ENCODE measurements at regions not wholly inside any gene's neighbourhood (a gene's known extent, or its start where the extent isn't known, plus 50 kb on each side); places are given as distances from the start of the nearest gene placed in this dataset.
"Not testable (repeated sequence)": the region's sequence is repeated elsewhere in the genome, so short reads cannot be mapped to it uniquely, and the experiment has no call there.

DNA sequence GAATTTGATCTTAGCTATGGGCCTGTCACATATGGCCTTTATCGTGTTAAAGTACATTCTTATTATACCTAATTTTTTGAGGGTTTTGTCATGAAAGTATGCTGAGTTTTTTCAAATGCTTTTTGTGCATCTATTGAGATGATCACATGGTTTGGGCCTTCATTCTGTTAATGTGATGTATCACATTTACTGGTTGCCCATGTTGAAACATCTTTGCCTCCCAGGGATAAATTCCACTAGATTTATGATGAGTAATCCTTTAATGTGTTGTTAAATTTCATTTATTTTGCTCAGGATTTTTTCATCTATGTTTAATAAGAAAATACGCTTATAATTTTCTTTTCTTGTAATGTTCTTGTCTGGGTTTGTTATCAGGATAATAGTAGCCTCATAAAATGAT is 442.0 kb downstream of the MDFIC start:
- in situ Hi-C loops (cut with HindIII; ENCODE audit: low sequenced_read_pairs) = no loop called here

DNA sequence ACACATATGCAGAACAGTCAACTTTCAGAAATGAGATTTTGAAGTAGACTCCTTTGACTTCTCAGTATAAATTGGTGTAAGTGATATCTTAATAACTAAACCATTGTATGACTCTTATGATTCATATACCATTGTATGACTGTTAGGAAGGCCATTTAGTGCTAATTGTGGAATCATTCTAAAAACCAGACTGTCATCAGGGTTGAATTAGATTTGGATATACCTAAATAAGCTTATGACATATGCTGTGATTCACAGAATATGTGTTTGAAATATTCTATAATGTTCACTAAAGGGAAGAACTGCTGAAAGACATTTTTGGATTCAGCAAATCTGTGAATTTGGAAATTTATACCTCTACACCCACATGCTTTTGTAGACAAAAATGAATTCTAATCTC is 438.1 kb downstream of the MDFIC start:
- in situ Hi-C loops (cut with HindIII; ENCODE audit: low sequenced_read_pairs) = no loop called here

DNA sequence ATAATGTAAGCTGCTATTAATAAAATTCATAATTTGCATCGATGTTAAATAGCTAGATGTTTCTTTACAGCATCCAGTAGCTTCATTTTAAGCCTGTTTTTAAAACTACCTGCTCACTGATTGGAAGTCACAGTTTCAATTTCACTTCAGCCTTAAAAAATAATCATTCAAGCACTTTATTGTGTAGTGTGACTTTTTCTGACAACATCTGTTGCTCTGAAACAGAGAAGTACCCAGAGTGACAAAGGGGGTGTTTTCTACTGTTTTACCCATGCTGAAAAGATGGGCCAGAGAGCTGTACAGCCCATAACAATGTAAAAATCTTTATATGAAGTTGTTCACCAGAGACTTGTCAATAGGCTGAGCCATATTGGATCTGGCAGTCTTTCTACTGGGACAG is 437.2 kb downstream of the MDFIC start:
- in situ Hi-C loops (cut with HindIII; ENCODE audit: low sequenced_read_pairs) = no loop called here

DNA sequence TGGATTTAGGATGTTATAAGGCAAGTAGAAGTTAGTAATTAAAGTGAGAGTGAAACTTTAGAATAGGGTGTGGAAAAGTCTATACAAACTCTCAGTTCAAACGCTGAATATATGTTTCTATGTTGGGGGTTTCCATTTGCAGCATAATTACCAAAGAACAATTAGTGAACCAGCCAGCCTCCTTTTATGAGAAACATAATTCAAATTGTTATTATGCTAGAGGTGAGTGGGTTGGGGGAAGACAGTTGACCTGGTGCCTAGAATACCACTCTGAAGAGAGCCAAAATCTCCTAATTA is 435.8 kb downstream of the MDFIC start:
- in situ Hi-C loops (cut with HindIII; ENCODE audit: low sequenced_read_pairs) = no loop called here

DNA sequence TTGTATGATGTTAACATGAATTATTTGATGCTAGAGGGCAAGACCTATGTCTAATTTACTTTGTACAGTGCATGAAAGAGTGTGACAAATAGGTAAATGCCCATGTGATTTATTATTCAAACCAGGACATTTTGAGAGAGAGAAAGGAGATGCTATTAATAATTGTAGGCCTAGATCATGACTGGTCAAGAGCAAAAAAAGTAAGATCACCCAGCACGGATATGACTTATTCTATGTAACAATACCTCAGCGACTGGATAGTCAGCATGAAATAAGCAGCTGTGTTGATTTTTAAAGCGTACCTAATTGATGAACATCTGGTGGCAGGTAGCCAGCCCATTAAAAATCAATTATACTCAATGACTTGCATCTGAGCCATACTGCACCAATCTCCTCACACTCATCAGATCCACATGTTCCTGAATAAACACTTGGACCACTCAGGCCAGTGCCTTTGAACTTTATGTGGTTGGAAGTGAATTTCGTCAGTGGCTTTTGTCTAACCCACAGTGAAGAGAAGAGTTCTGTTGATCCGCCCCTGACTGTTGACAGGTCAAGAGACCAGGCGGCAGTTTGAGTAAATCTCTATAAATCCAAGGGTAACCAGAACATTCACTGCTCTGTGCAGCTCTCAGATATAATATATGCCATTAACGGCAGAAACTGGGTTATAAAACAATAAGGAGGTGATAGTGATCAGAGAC is 435.3 kb downstream of the MDFIC start:
- in situ Hi-C loops (cut with HindIII; ENCODE audit: low sequenced_read_pairs) = no loop called here

DNA sequence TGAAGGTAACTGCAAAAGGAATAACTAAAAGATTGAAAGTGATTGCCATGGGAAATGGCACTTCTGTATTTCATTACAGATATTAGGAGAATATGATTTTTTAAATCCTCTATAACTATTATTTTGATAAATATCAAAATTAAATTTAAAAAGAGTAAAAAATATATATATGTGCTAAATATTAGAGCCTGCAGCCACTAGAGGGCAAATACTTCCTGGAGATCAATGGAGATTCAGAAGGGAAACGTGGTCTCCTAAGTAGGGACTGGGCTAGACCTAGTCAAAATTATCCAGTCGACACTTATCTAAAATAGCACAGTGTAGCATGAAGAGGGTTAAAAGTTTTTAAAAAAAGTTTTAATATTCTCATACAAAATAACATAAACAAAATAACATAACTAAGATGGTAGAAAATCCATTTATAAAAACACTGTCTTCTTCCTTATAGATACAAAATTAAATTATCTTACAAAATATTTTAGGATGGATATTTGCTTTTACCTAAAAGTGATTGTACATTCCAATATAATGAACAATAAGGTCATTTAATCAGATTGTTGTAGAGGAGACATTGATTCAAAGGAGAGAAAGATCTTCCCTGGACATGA is 434.3 kb downstream of the MDFIC start:
- in situ Hi-C loops (cut with HindIII; ENCODE audit: low sequenced_read_pairs) = no loop called here

DNA sequence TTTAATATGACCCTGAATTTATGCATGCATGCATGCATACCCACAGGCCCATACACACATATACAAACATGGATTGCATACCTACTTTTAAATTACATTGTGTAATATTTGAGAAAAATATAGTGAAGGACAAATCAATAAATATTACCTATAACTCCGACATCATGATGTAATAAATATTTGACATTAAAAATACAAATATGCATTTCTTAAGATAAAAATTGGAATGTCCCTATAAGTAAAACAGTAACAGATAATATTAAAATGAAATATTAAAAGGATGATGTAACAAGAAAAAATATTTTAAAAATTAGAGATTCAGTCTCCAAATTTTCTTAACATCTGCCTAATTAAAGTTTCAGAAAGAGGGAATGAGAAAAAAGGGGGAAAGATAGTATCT is 433.0 kb downstream of the MDFIC start:
- in situ Hi-C loops (cut with HindIII; ENCODE audit: low sequenced_read_pairs) = no loop called here

DNA sequence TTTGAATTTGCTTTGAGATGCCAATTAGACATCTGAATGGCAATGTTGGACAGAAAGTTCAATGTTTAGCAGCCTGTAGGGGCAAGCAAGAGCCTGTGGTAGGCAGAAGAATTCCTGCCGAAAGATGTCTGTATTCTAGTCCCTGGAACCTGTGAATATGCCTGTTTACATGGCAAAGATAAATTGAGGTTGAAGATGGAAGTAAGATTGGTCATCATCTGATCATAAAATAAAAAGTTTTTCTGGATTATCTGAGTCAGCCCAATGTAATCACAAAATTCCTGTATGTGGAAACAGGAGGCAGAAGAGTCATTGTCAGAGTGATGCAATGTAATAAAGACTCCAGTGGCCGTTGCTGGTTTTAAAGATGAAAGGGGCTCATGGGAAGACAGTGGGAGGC is 430.5 kb downstream of the MDFIC start:
- in situ Hi-C loops (cut with HindIII; ENCODE audit: low sequenced_read_pairs) = no loop called here

DNA sequence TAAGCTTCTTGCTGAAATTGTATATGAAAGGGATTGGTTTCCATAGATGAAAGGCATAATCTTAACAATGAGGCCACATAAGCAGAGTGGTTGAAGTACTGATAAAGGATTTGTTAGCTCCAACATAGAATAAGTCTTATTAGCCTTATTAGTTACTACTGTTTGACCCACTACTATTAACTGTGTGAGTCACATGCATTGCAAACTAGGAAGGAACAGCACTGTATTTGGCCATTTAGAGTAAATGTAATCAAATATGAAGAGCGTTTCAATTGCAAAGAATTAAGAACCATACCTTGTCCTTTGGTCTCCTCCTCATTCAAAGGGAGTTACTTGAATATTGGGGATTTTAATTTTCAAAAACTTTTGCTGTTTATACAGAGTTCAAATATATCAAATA is 428.9 kb downstream of the MDFIC start:
- in situ Hi-C loops (cut with HindIII; ENCODE audit: low sequenced_read_pairs) = no loop called here

DNA sequence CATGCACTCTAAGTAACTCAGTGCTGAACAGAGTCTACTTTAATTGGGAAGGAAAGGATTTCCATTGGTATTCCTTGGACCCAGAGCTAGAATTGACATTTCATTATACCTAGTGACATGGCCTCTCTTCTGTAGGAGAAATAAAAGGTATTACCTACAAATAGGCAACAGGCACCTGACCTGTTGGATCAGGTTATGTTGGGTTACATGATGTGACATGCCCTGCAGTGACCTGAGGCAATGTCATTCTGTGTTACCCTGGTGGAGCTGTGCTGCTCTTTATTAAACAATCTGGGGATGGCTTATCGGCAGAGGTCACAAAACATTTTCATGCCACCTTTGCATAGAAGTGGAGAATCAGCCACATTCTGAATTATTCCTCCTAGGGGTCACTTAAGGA is 427.7 kb downstream of the MDFIC start:
- in situ Hi-C loops (cut with HindIII; ENCODE audit: low sequenced_read_pairs) = no loop called here

DNA sequence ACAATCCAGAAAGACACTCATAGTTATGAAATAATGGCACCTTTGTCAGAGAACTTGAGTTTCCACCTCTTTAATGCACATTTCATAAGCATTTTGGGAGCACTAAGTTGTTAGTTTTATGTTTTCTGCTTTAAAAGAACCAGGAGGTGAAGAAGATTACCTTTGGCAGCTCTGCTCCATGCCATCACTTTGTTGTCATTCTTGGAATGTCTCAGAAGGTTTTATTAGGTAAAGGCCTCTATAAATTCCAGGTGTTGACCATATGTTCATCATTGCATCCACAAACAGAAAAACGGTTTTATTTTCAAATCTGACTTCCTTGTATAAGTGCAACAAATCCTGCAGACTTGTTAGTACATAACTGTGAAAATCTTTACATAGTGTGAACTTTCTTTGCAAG is 424.8 kb downstream of the MDFIC start:
- in situ Hi-C loops (cut with HindIII; ENCODE audit: low sequenced_read_pairs) = no loop called here

DNA sequence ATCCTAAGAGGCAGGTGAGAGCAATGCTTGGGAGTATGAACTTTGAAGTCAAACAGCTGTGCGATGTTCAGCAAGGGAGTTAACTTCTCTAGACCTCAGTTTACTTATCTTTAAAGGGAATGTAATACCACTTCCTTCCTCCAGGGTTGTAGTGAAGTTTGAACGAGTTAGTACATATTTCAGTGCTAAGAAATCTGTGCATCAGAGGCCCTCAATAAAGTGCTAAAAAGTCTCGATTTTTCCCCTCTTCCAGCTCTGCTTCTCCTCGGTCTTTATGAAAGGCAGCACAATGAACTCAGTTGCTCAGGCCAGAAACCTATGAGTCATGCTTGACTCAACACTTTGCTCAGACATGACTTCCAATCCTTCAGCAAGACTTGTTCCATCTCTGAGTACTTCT is 418.9 kb downstream of the MDFIC start:
- in situ Hi-C loops (cut with HindIII; ENCODE audit: low sequenced_read_pairs) = no loop called here

DNA sequence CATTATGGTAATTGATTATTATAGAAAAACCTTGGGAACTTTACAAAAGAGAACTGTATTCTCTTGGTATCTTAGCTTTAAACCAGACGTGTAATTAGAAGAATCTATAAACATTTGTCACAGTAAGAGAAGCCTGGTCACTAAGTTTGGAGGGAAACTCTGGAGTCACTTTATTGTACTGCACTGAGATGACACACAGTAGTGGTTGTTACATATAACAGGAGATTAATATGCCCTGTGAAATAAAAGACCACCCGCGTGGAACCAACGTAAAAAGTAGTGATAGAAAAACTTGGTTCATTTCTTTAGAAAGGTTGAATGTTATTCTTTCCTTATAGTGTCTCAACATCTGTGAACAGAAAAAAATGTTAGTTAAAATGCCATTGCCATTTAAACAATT is 416.1 kb downstream of the MDFIC start:
- in situ Hi-C loops (cut with HindIII; ENCODE audit: low sequenced_read_pairs) = no loop called here

DNA sequence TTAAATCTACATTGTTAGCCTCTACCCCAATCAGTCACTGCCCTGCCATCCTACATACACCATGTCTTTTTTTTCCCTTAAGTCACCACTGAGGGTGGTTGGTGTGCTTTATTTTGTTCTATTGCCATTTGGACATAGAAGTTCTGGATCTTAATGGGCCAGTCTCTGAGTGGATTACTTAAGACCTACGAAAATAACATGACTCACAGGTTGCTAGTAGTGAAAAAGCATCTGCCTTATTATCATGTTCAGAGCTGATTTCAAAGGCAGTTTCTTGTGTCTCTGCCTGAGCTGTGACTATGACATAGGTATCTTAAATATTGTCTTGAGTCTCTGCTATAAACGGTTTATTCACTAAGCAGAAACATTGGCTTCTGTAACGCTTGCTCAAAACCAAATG is 410.8 kb downstream of the MDFIC start:
- in situ Hi-C loops (cut with HindIII; ENCODE audit: low sequenced_read_pairs) = no loop called here

DNA sequence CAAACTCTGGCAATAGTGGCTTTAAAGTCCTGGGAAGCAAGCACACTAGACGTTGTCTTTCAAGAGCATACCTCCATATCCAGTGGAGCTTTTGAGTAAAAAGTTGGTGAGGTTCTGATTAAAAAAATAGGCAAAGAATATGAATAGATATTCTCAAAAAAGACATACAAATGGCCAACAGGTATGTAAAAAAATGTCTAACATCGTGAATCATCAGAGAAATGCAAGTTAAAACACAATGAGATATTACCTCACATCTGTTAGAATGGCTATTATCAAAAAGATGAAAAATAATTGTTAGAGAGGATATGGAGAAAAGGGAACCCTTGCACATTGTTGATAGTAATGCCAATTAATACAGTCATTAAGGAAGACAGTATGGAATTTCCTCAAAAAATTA is 407.1 kb downstream of the MDFIC start:
- in situ Hi-C loops (cut with HindIII; ENCODE audit: low sequenced_read_pairs) = no loop called here

DNA sequence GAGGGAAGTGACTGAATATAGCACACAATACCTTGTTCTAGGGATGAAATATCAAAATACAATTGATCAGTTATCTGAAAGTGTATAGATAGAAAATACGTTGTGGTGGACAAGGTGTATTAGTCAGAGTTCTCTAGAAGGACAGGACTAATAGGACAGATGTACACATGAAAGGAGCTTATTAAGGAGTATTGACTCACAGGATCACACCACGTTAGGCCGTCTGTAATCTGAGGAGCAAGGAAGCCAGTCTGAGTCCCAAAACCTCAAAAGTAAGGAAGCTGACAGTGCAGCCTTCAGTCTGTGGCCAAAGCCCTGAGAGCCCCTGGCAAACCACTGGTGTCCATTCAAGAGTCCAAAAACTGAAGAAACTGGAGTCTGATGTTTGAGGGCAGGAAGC is 406.1 kb downstream of the MDFIC start:
- in situ Hi-C loops (cut with HindIII; ENCODE audit: low sequenced_read_pairs) = no loop called here

DNA sequence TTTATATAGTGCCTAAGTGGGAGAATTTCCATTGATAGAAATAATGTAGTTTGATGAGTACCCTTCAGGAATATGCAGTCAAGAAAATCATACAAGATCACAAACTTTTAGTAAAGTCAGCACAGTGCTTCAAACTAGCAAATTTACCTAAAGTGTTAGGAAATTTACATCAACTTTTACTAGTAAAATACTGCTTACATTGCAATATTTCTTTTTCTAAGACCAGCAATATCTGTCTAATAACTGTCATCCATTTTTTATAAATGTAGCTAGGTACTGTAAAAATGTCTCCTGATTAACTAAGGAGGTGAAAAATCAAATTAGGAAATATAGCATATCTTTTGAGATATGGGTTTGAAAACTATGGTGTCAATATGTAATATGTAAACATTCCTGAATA is 405.4 kb downstream of the MDFIC start:
- in situ Hi-C loops (cut with HindIII; ENCODE audit: low sequenced_read_pairs) = no loop called here

DNA sequence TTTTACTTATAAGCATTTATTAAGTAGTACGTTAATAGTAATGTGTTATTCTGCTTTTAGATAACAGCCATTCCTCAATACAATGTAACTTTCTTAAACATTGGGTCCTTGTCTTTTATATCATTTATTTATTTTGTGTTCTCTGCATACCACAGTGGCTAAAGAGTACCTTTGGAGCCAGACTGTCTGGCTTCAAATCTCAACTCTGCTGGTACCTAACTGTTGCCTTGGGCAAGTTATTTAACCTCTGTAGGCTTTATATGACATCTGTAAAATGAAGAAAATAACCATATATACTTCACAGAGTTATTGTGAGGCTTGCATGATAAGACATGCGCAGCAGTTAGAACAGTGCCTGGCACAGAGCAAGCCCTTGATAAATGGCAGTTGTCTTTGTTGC is 397.6 kb downstream of the MDFIC start:
- in situ Hi-C loops (cut with HindIII; ENCODE audit: low sequenced_read_pairs) = no loop called here

DNA sequence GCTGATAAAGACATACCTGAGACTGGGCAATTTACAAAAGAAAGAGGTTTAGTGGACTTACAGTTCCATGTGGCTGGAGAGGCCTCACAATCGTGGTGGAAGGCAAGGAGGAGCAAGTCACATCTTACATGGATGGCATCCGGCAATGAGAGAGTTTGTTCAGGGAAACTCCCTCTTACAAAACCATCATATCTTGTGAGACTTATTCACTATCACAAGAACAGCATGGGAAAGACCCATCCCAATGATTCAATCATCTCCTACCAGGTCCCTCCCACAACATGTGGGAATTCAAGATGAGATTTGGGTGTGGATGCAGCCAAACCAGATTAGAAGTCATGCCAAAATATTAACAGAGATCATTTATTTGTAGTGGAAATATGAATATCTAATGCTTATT is 388.4 kb downstream of the MDFIC start:
- in situ Hi-C loops (cut with HindIII; ENCODE audit: low sequenced_read_pairs) = not testable (repeated sequence)

DNA sequence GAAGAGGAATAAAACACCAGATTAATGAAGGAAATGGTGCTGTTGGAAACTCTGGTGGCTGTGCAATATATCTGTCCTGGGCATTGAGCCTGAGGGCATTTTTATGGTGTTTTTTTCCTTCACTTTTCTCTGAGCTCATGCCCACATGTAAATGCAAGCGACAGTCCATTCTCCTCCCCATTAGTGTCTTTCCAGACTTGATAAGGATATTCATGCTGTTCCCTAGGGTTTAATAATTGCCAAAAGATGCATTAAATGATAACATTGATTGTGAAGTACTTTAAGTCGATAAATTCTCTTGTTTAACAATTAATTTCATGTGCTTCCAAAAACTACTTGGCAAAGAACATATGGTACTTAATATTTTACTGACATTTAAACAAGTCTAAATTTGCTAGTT is 384.7 kb downstream of the MDFIC start:
- in situ Hi-C loops (cut with HindIII; ENCODE audit: low sequenced_read_pairs) = no loop called here

DNA sequence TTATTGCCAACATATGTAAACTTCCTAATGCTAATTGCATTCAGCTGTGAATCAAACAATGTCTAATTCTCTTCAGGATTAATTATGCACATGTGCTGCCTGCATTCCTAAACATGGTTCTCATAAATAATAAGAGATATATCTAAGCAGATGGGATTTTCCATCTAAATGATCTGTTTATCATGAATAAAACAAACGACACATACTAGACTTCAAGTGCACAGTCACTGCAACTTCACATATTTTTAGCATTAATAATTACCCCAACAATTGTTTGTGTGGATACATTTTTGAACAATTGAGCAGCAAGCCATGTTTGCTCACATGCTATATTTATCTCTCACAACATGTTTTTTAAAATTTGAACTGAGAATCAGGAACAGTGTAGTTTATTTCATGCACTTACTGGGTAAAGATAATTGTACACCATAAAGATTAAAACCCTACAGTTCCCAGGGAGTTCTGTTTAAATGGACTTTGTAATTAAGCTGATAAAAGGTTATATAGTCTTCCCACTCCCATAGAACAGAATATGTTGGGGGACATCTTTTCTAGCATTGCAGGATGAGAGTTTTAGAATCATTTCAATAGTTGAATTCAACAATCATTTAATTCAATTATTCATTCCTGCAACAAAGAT is 378.5 kb downstream of the MDFIC start:
- in situ Hi-C loops (cut with HindIII; ENCODE audit: low sequenced_read_pairs) = no loop called here

DNA sequence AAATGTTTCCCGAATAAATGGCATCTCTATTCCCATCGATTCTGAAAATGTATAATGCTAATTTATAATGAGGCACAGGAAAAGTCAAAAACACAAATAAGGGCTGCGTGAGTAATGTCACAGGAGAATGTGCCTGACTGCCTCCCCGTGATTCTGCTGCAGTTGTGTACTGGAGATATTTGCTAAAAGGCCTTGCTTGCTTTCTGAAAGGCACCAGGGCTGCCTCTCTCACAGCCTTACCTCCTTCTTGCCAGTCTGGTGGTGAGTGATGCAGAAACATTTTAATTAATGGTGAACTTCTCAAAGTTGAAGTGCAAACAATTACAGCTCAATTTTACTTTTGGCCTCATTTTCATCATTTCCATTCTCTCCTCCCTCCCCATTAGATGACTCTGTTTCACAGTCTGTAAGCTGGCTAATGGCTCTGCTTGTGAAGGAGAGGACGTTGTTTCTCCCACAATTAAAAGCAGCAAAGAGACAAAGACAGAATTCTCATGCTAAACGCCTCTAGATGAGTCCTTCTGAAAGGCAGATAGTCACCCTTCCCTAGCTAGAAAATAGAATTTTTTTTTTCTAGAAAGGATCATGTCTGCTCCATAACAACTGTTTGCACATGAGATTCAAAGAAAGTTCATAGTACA is 377.6 kb downstream of the MDFIC start:
- in situ Hi-C loops (cut with HindIII; ENCODE audit: low sequenced_read_pairs) = no loop called here

Measured in DLD1 (cell line).